H9 (cell line): ENCODE measurements at regions not wholly inside any gene's neighbourhood (a gene's known extent, or its start where the extent isn't known, plus 50 kb on each side); places are given as distances from the start of the nearest gene placed in this dataset.

ENCODE experiments used
- DNase-seq: peaks from one replicate; pipeline ENCODE4 v3.0.0-alpha.2; 2017
- H2AFZ ChIP-seq: one replicate; pipeline ENCODE4 v1.6.1; 2013; ENCODE audit warnings: mild to moderate bottlenecking, low read length, control low read depth, moderate library complexity
- H2AK5ac ChIP-seq: 2 replicates; pipeline ENCODE4 v1.6.1; 2013; ENCODE audit warnings: low read length, control low read depth, mixed read lengths; ENCODE audit not compliant: insufficient read length
- H2BK120ac ChIP-seq: one replicate; pipeline ENCODE4 v1.6.1; 2013; ENCODE audit warnings: low read depth, mild to moderate bottlenecking, low read length, control low read depth, inconsistent platforms; ENCODE audit not compliant: poor library complexity, severe bottlenecking
- H2BK12ac ChIP-seq: 2 replicates; pipeline ENCODE4 v1.6.1; 2013; ENCODE audit warnings: low read length, control low read depth, mixed read lengths, low read depth; ENCODE audit not compliant: insufficient read length
- H2BK15ac ChIP-seq: 2 replicates; pipeline ENCODE4 v1.6.1; 2013; ENCODE audit warnings: low read depth, low read length, control low read depth
- H2BK20ac ChIP-seq: one replicate; pipeline ENCODE4 v1.6.1; 2013; ENCODE audit warnings: low read depth, mild to moderate bottlenecking, low read length, control low read depth, inconsistent platforms; ENCODE audit not compliant: poor library complexity, severe bottlenecking
- H2BK5ac ChIP-seq: 2 replicates; pipeline ENCODE4 v1.6.1; 2013; ENCODE audit warnings: low read length, control low read depth, mixed read lengths; ENCODE audit not compliant: insufficient read length
- H3K14ac ChIP-seq: 2 replicates; pipeline ENCODE4 v1.6.1; 2013; ENCODE audit warnings: low read length, control low read depth; ENCODE audit not compliant: insufficient read depth
- H3K18ac ChIP-seq: 2 replicates; pipeline ENCODE4 v1.6.1; 2013; ENCODE audit warnings: low read depth, mild to moderate bottlenecking, mixed read lengths, low read length, control low read depth; ENCODE audit not compliant: insufficient read length
- H3K23ac ChIP-seq: 2 replicates; pipeline ENCODE4 v1.6.1; 2013; ENCODE audit warnings: low read length, control low read depth, mixed read lengths, low read depth; ENCODE audit not compliant: insufficient read length
- H3K23me2 ChIP-seq: 2 replicates; pipeline ENCODE4 v1.6.1; 2013; ENCODE audit warnings: low read depth, mild to moderate bottlenecking, mixed read lengths, low read length, control low read depth; ENCODE audit not compliant: insufficient read length, poor library complexity, severe bottlenecking
- H3K27ac ChIP-seq: 2 replicates; pipeline ENCODE4 v1.5.1; 2013; ENCODE audit warnings: low read length, control low read depth, mixed read lengths, low read depth; ENCODE audit not compliant: insufficient read length
- H3K27me3 ChIP-seq: 2 replicates; pipeline ENCODE4 v1.6.1; 2013; ENCODE audit warnings: low read length, control low read depth, inconsistent platforms; ENCODE audit not compliant: insufficient read depth
- H3K4ac ChIP-seq: 2 replicates; pipeline ENCODE4 v1.6.1; 2013; ENCODE audit warnings: low read depth, mild to moderate bottlenecking, control low read depth, inconsistent platforms, low read length, moderate library complexity
- H3K4me1 ChIP-seq: 2 replicates; pipeline ENCODE4 v1.6.1; 2013; ENCODE audit warnings: low read length, control low read depth, inconsistent platforms; ENCODE audit not compliant: insufficient read depth
- H3K4me2 ChIP-seq: 2 replicates; pipeline ENCODE4 v1.6.1; 2013; ENCODE audit warnings: low read length, control low read depth, mixed read lengths; ENCODE audit not compliant: insufficient read length, insufficient read depth
- H3K56ac ChIP-seq: 2 replicates; pipeline ENCODE4 v1.6.1; 2013; ENCODE audit warnings: low read depth, mild to moderate bottlenecking, mixed read lengths, low read length, control low read depth; ENCODE audit not compliant: insufficient read length
- H3K79me1 ChIP-seq: 2 replicates; pipeline ENCODE4 v1.6.1; 2013; ENCODE audit warnings: low read depth, mild to moderate bottlenecking, moderate library complexity, low read length, control low read depth, inconsistent platforms; ENCODE audit not compliant: insufficient read depth, poor library complexity, severe bottlenecking
- H3K79me2 ChIP-seq: 2 replicates; pipeline ENCODE4 v1.6.1; 2013; ENCODE audit warnings: low read length, control low read depth, inconsistent platforms; ENCODE audit not compliant: insufficient read depth
- H3K9ac ChIP-seq: 2 replicates; pipeline ENCODE4 v1.6.1; 2013; ENCODE audit warnings: low read length, control low read depth, mixed read lengths; ENCODE audit not compliant: insufficient read length; ENCODE audit errors: extremely low read depth
- H3K9me3 ChIP-seq: one replicate; pipeline ENCODE4 v1.6.1; 2013; ENCODE audit warnings: low read depth, low read length, inconsistent platforms; ENCODE audit not compliant: control insufficient read depth
- H3T11ph ChIP-seq: one replicate; pipeline ENCODE4 v1.6.1; 2013; ENCODE audit warnings: mild to moderate bottlenecking, low read length, control low read depth, inconsistent platforms
- H4K20me1 ChIP-seq: one replicate; pipeline ENCODE4 v1.6.1; 2013; ENCODE audit not compliant: control insufficient read depth, insufficient read length, insufficient read depth
- H4K5ac ChIP-seq: 2 replicates; pipeline ENCODE4 v1.6.1; 2013; ENCODE audit warnings: low read depth, mild to moderate bottlenecking, mixed read lengths, low read length, control low read depth; ENCODE audit not compliant: insufficient read length
- H4K8ac ChIP-seq: replicated peaks from 2 replicates; pipeline ENCODE4 v1.6.1; 2013; ENCODE audit warnings: low read length, control low read depth, mixed read lengths, low read depth; ENCODE audit not compliant: insufficient read length
- H4K91ac ChIP-seq: 2 replicates; pipeline ENCODE4 v1.6.1; 2013; ENCODE audit warnings: low read depth, mild to moderate bottlenecking, moderate library complexity, mixed read lengths, low read length, control low read depth; ENCODE audit not compliant: insufficient read length
- H3K27ac Mint-ChIP-seq, 3 experiments: 2 replicates in 2 of 3; 3 replicates in 1 of 3; pipeline ENCODE4 v1.8.0; 2020 to 2021; ENCODE audit warnings: mixed read lengths in 3 of 3, mild to moderate bottlenecking in 1 of 3, moderate library complexity in 1 of 3
- H3K27me3 Mint-ChIP-seq: 2 replicates; pipeline ENCODE4 v1.8.0; 2021; ENCODE audit warnings: low read depth, mild to moderate bottlenecking, moderate library complexity, mixed read lengths
- H3K36me3 Mint-ChIP-seq, 3 experiments: 2 replicates in 2 of 3; 3 replicates in 1 of 3; pipeline ENCODE4 v1.8.0; 2020 to 2021; ENCODE audit warnings: low read depth in 3 of 3, mixed read lengths in 3 of 3; ENCODE audit not compliant: insufficient read depth in 1 of 3
- H3K4me1 Mint-ChIP-seq, 2 experiments: 2 replicates each; pipeline ENCODE4 v1.8.0; 2020; ENCODE audit warnings: mixed read lengths in 2 of 2
- H3K4me3 Mint-ChIP-seq, 2 experiments: 2 replicates in 1 of 2; 3 replicates in 1 of 2; pipeline ENCODE4 v1.8.0; 2020 to 2021; ENCODE audit warnings: mild to moderate bottlenecking in 2 of 2, mixed read lengths in 2 of 2, moderate library complexity in 1 of 2
- H3K9me3 Mint-ChIP-seq, 2 experiments: 2 replicates in 1 of 2; 3 replicates in 1 of 2; pipeline ENCODE4 v1.8.0; 2020; ENCODE audit warnings: mild to moderate bottlenecking in 2 of 2, mixed read lengths in 2 of 2, moderate library complexity in 1 of 2
- CTCF ChIP-seq: fragments of 200-600 bp; sonication (generic); conservative IDR thresholded peaks from 3 replicates; pipeline ENCODE4 v1.8.0; 2021; ENCODE audit warnings: antibody characterized with exemption, mild to moderate bottlenecking
- WGBS: extraction: QIAGEN DNeasy Blood & Tissue Kit; methylation state at CpG from one replicate; pipeline ENCODE4 v1.1.7; 2013; ENCODE audit warnings: missing lambda C conversion rate, low lambda C conversion rate, mixed read lengths; ENCODE audit not compliant: insufficient read length; ENCODE audit errors: extremely low coverage; 5-methylcytosine and 5-hydroxymethylcytosine counted together

- Histone ChIP-seq H3K4ac (no peak overlapping the region), H3K4me2 (no peak overlapping the region), H3K79me2 (no peaks in the 10 kb centered on the region), H3K14ac (no peak overlapping the region), H3K27ac (no peak overlapping the region), H3T11ph (no peak overlapping the region), H3K27me3 (no peaks in the 10 kb centered on the region), H3K9me3 (no peaks in the 10 kb centered on the region), H3K23ac (no peak overlapping the region), H3K4me1 (no peaks in the 10 kb centered on the region), H2BK5ac (no peak overlapping the region), H2AFZ (no peak overlapping the region), H2BK120ac (no peak overlapping the region), H4K8ac (no peak overlapping the region), H2BK15ac (no peak overlapping the region), H3K79me1 (no peaks in the 10 kb centered on the region), H2AK5ac (no peak overlapping the region), H3K56ac (no peak overlapping the region), H2BK20ac (no peak overlapping the region), H2BK12ac (no peak overlapping the region), H4K91ac (no peak overlapping the region), H3K18ac (no peak overlapping the region), H3K23me2 (no peaks in the 10 kb centered on the region), H4K20me1 (no peaks in the 10 kb centered on the region), H3K9ac (no peak overlapping the region), H4K5ac (no peak overlapping the region)
- no CpG with 5 or more reads among the region's 3 CpGs for WGBS
- DNase-seq, result no peak
- Mint-ChIP-seq H3K27ac (no peak overlapping the region), H3K36me3 (no peaks in the 10 kb centered on the region; a peak in 1 of 7 replicates), H3K4me1 (peaks cover 11 to 12% of the 10 kb centered on the region in 2 experiments), H3K4me3 (no peak overlapping the region), H3K27me3 (no peaks in the 10 kb centered on the region; the same call in 1 of the 2 replicates), H3K9me3 (no peaks in the 10 kb centered on the region; a peak in 1 of 5 replicates)
- TF ChIP-seq CTCF, result no peak
Measured at GRCh38 chr17:65398040-65398787, 163.2 kb downstream of the AXIN2 start.
